ENCODE measurements at regions not wholly inside any gene's neighbourhood (a gene's known extent, or its start where the extent isn't known, plus 50 kb on each side); places are given as distances from the start of the nearest gene placed in this dataset.

GRCh38 chr1:98278055-98278454, 357.2 kb upstream of the DPYD start:
- H3K36me3 Mint-ChIP-seq, result no peaks in the 10 kb centered on the region
- no peak overlapping the region for H3K4me3 ChIP-seq (ENCODE audit: control insufficient read depth in 1 of 2, extremely low read depth in 1 of 2, low read length in 1 of 2)
- no peak overlapping the region for H3K27ac Mint-ChIP-seq
- no peaks in the 10 kb centered on the region for H3K9me3 ChIP-seq
- DNase-seq, result no peak
- H3K4me1 ChIP-seq (ENCODE audit: control insufficient read depth in 1 of 2, extremely low read depth in 1 of 2, insufficient read depth in 2 of 2, low read length in 2 of 2), result no peaks in the 10 kb centered on the region
- no peak overlapping the region for H3K4me3 Mint-ChIP-seq
- no CpG with 5 or more reads among the region's 3 CpGs for whole genome bisulfite sequencing (ENCODE audit: insufficient coverage)
- H3K36me3 ChIP-seq (ENCODE audit: control insufficient read depth in 2 of 2, extremely low read depth in 1 of 2, insufficient read depth in 1 of 2, low read length in 1 of 2), result no peaks in the 10 kb centered on the region
- H3K9me3 Mint-ChIP-seq, result no peaks in the 10 kb centered on the region
- H3K27me3 ChIP-seq (replicated peaks in 1 of 2; ENCODE audit: control insufficient read depth in 2 of 2, extremely low read depth in 1 of 2, insufficient read depth in 2 of 2, low read length in 1 of 2), result no peaks in the 10 kb centered on the region
- H3K27me3 Mint-ChIP-seq, result no peaks in the 10 kb centered on the region
- ATAC-seq (replicated peaks in 1 of 4), result no peak
- no peaks in the 10 kb centered on the region for H3K4me1 Mint-ChIP-seq
- no peak overlapping the region for H3K27ac ChIP-seq (ENCODE audit: low read length)
- CTCF ChIA-PET, result no interaction called here
- POLR2A ChIA-PET, result no interaction called here

GRCh38 chr1:98277118-98277517, 356.3 kb upstream of the DPYD start:
- Mint-ChIP-seq H3K27me3 (no peaks in the 10 kb centered on the region), H3K9me3 (no peaks in the 10 kb centered on the region), H3K36me3 (no peaks in the 10 kb centered on the region), H3K4me1 (no peaks in the 10 kb centered on the region), H3K27ac (no peak overlapping the region), H3K4me3 (no peak overlapping the region)
- ChIA-PET CTCF (no interaction called here), POLR2A (no interaction called here)
- H3K36me3 ChIP-seq (ENCODE audit: control insufficient read depth in 2 of 2, extremely low read depth in 1 of 2, insufficient read depth in 1 of 2, low read length in 1 of 2), result no peaks in the 10 kb centered on the region
- H3K4me1 ChIP-seq (ENCODE audit: control insufficient read depth in 1 of 2, extremely low read depth in 1 of 2, insufficient read depth in 2 of 2, low read length in 2 of 2), result no peaks in the 10 kb centered on the region
- WGBS (ENCODE audit: insufficient coverage), result no CpG with 5 or more reads among the region's 2 CpGs
- no peak for DNase-seq
- H3K4me3 ChIP-seq (ENCODE audit: control insufficient read depth in 1 of 2, extremely low read depth in 1 of 2, low read length in 1 of 2), result no peak overlapping the region
- no peaks in the 10 kb centered on the region for H3K27me3 ChIP-seq (replicated peaks in 1 of 2; ENCODE audit: control insufficient read depth in 2 of 2, extremely low read depth in 1 of 2, insufficient read depth in 2 of 2, low read length in 1 of 2)
- ATAC-seq (replicated peaks in 1 of 4), result no peak
- no peak overlapping the region for H3K27ac ChIP-seq (ENCODE audit: low read length)
- H3K9me3 ChIP-seq, result no peaks in the 10 kb centered on the region

DNA sequence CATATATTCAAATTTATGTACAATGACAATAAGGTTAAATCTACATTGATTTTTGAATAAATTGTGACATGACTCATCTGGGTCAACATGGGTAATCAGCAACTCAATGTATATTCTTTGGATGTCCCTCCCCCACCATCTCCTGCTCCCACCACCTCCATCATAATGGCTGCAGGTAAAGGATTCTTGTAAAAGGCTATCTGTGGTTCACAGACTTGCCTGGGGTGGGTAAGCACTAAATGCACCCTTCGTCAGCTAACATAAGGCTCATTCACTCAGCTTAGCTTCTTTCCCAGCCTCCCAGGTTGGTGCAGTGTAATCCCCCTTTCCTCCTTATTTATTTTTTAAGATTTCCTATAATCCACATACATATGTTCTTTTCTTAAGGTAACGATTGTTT, 355.7 kb upstream of the DPYD start:
- H3K36me3 ChIP-seq (ENCODE audit: control insufficient read depth in 2 of 2, extremely low read depth in 1 of 2, insufficient read depth in 1 of 2, low read length in 1 of 2), result no peaks in the 10 kb centered on the region
- WGBS (ENCODE audit: insufficient coverage), result 100% methylated on average over 1 of the region's 2 CpGs
- Mint-ChIP-seq H3K36me3 (no peaks in the 10 kb centered on the region), H3K27ac (no peak overlapping the region), H3K4me1 (no peaks in the 10 kb centered on the region), H3K27me3 (peaks cover 0 to 4% of the 10 kb centered on the region in 2 donors), H3K4me3 (no peak overlapping the region), H3K9me3 (no peaks in the 10 kb centered on the region)
- CTCF ChIA-PET, result no interaction called here
- no peak overlapping the region for H3K4me3 ChIP-seq (ENCODE audit: control insufficient read depth in 1 of 2, extremely low read depth in 1 of 2, low read length in 1 of 2)
- DNase-seq, result no peak
- H3K4me1 ChIP-seq (ENCODE audit: control insufficient read depth in 1 of 2, extremely low read depth in 1 of 2, insufficient read depth in 2 of 2, low read length in 2 of 2), result no peaks in the 10 kb centered on the region
- POLR2A ChIA-PET, result no interaction called here
- no peaks in the 10 kb centered on the region for H3K9me3 ChIP-seq
- no peak overlapping the region for H3K27ac ChIP-seq (ENCODE audit: low read length)
- no peaks in the 10 kb centered on the region for H3K27me3 ChIP-seq (replicated peaks in 1 of 2; ENCODE audit: control insufficient read depth in 2 of 2, extremely low read depth in 1 of 2, insufficient read depth in 2 of 2, low read length in 1 of 2)
- ATAC-seq (replicated peaks in 1 of 4), result no peak

- no peaks in the 10 kb centered on the region for H3K9me3 Mint-ChIP-seq
- Histone ChIP-seq H3K36me3 (ENCODE audit: control insufficient read depth in 2 of 2, extremely low read depth in 1 of 2, insufficient read depth in 1 of 2, low read length in 1 of 2) (no peaks in the 10 kb centered on the region), H3K27ac (ENCODE audit: low read length) (no peak overlapping the region), H3K4me1 (ENCODE audit: control insufficient read depth in 1 of 2, extremely low read depth in 1 of 2, insufficient read depth in 2 of 2, low read length in 2 of 2) (no peaks in the 10 kb centered on the region), H3K27me3 (replicated peaks in 1 of 2; ENCODE audit: control insufficient read depth in 2 of 2, extremely low read depth in 1 of 2, insufficient read depth in 2 of 2, low read length in 1 of 2) (no peaks in the 10 kb centered on the region), H3K4me3 (ENCODE audit: control insufficient read depth in 1 of 2, extremely low read depth in 1 of 2, low read length in 1 of 2) (no peak overlapping the region), H3K9me3 (no peaks in the 10 kb centered on the region)
- WGBS (ENCODE audit: insufficient coverage), result 13% methylated on average over 1 of the region's 3 CpGs
- ChIA-PET CTCF (no interaction called here), POLR2A (no interaction called here)
- peaks cover 0 to 4% of the 10 kb centered on the region in 2 donors for H3K27me3 Mint-ChIP-seq
- H3K27ac Mint-ChIP-seq, result no peak overlapping the region
- no peaks in the 10 kb centered on the region for H3K36me3 Mint-ChIP-seq
- ATAC-seq (replicated peaks in 1 of 4), result no peak
- no peaks in the 10 kb centered on the region for H3K4me1 Mint-ChIP-seq
- DNase-seq, result no peak
- no peak overlapping the region for H3K4me3 Mint-ChIP-seq
Observed at GRCh38 chr1:98268316-98268715, 347.5 kb upstream of the DPYD start.

DNA sequence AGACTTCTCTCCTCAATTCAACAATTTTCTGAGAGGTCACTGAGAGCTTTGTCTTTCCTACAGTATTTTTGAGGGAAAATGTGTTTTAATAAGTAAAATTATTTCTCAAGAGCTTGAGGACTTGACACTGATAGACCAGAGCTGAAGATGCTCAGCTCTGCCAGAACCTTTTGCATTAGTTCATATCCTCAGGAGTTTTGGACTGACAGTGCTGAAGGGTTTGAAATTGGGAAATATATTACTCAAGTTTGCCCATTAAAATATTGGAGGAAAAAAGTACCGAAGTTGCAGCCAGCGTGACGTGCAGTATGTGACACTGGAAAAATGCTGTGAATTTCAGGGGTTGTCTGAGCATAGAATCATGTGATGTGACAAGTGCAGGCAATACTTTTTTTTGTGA, 346.6 kb upstream of the DPYD start:
- Histone ChIP-seq H3K9me3 (no peaks in the 10 kb centered on the region), H3K27me3 (replicated peaks in 1 of 2; ENCODE audit: control insufficient read depth in 2 of 2, extremely low read depth in 1 of 2, insufficient read depth in 2 of 2, low read length in 1 of 2) (no peaks in the 10 kb centered on the region), H3K36me3 (ENCODE audit: control insufficient read depth in 2 of 2, extremely low read depth in 1 of 2, insufficient read depth in 1 of 2, low read length in 1 of 2) (no peaks in the 10 kb centered on the region), H3K4me1 (ENCODE audit: control insufficient read depth in 1 of 2, extremely low read depth in 1 of 2, insufficient read depth in 2 of 2, low read length in 2 of 2) (no peaks in the 10 kb centered on the region), H3K4me3 (ENCODE audit: control insufficient read depth in 1 of 2, extremely low read depth in 1 of 2, low read length in 1 of 2) (no peak overlapping the region), H3K27ac (ENCODE audit: low read length) (no peak overlapping the region)
- CTCF ChIA-PET, result no interaction called here
- Mint-ChIP-seq H3K36me3 (no peaks in the 10 kb centered on the region), H3K9me3 (no peaks in the 10 kb centered on the region), H3K27ac (no peak overlapping the region), H3K27me3 (peaks cover 0 to 4% of the 10 kb centered on the region in 2 donors), H3K4me1 (no peaks in the 10 kb centered on the region), H3K4me3 (no peak overlapping the region)
- DNase-seq, result no peak
- 89% methylated on average over 3 of the region's 3 CpGs for WGBS (ENCODE audit: insufficient coverage)
- POLR2A ChIA-PET, result no interaction called here
- ATAC-seq (replicated peaks in 1 of 4), result no peak

- H3K9me3 ChIP-seq, result no peaks in the 10 kb centered on the region
- H3K27me3 Mint-ChIP-seq, result no peaks in the 10 kb centered on the region
- no peak for ATAC-seq (replicated peaks in 1 of 4)
- H3K4me3 ChIP-seq (ENCODE audit: control insufficient read depth in 1 of 2, extremely low read depth in 1 of 2, low read length in 1 of 2), result no peak overlapping the region
- POLR2A ChIA-PET, result no interaction called here
- no peaks in the 10 kb centered on the region for H3K4me1 Mint-ChIP-seq
- CTCF ChIA-PET, result no interaction called here
- DNase-seq, result no peak
- H3K27me3 ChIP-seq (replicated peaks in 1 of 2; ENCODE audit: control insufficient read depth in 2 of 2, extremely low read depth in 1 of 2, insufficient read depth in 2 of 2, low read length in 1 of 2), result no peaks in the 10 kb centered on the region
- no peaks in the 10 kb centered on the region for H3K36me3 ChIP-seq (ENCODE audit: control insufficient read depth in 2 of 2, extremely low read depth in 1 of 2, insufficient read depth in 1 of 2, low read length in 1 of 2)
- H3K4me1 ChIP-seq (ENCODE audit: control insufficient read depth in 1 of 2, extremely low read depth in 1 of 2, insufficient read depth in 2 of 2, low read length in 2 of 2), result no peaks in the 10 kb centered on the region
- H3K36me3 Mint-ChIP-seq, result no peaks in the 10 kb centered on the region
- no peak overlapping the region for H3K27ac ChIP-seq (ENCODE audit: low read length)
- no peak overlapping the region for H3K4me3 Mint-ChIP-seq
- no peak overlapping the region for H3K27ac Mint-ChIP-seq
- WGBS (ENCODE audit: insufficient coverage), result no CpG with 5 or more reads among the region's 5 CpGs
- H3K9me3 Mint-ChIP-seq, result no peaks in the 10 kb centered on the region
Observed at GRCh38 chr1:98264727-98265126, 343.9 kb upstream of the DPYD start.

DNA sequence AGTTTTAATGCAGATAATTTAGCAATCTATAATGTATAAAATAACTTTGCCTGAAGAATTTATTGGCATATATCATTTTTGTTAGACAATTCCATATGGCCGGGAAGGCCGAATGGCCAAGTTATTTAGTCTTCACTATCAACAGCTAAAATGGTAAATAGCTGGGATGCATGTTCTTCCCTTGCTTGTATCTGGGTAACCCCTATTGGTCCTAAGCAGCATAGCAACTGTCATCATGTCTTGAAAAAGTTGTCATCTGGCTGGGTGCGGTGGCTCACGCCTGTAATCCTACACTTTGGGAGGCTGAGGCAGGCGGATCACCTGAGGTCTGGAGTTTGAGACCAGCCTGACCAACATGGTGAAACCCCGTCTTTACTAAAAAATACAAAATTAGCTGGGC, 340.0 kb upstream of the DPYD start:
- Histone ChIP-seq H3K27me3 (replicated peaks in 1 of 2; ENCODE audit: control insufficient read depth in 2 of 2, extremely low read depth in 1 of 2, insufficient read depth in 2 of 2, low read length in 1 of 2) (no peaks in the 10 kb centered on the region), H3K9me3 (no peaks in the 10 kb centered on the region), H3K36me3 (ENCODE audit: control insufficient read depth in 2 of 2, extremely low read depth in 1 of 2, insufficient read depth in 1 of 2, low read length in 1 of 2) (no peaks in the 10 kb centered on the region), H3K4me1 (ENCODE audit: control insufficient read depth in 1 of 2, extremely low read depth in 1 of 2, insufficient read depth in 2 of 2, low read length in 2 of 2) (no peaks in the 10 kb centered on the region), H3K4me3 (ENCODE audit: control insufficient read depth in 1 of 2, extremely low read depth in 1 of 2, low read length in 1 of 2) (no peak overlapping the region), H3K27ac (ENCODE audit: low read length) (no peak overlapping the region)
- DNase-seq, result no peak
- CTCF ChIA-PET, result interaction anchor here in 1 of 2 donors (0.6 kb wide), 1 partner anchor 681 kb away, joined by 3 read pairs; no protein-coding TSS in a partner anchor
- WGBS (ENCODE audit: insufficient coverage), result 100% methylated on average over 4 of the region's 6 CpGs
- Mint-ChIP-seq H3K27me3 (no peaks in the 10 kb centered on the region), H3K36me3 (no peaks in the 10 kb centered on the region), H3K9me3 (no peaks in the 10 kb centered on the region), H3K4me1 (no peaks in the 10 kb centered on the region), H3K27ac (no peak overlapping the region), H3K4me3 (no peak overlapping the region)
- no peak for ATAC-seq (replicated peaks in 1 of 4)
- POLR2A ChIA-PET, result interaction anchor here in 1 of 2 donors (0.6 kb wide), 1 partner anchor 132 kb away, joined by 5 read pairs; no protein-coding TSS in a partner anchor
